Left ventricle myocardium inferior (tissue), 1 donor: ENCODE measurements at regions not wholly inside any gene's neighbourhood (a gene's known extent, or its start where the extent isn't known, plus 50 kb on each side); places are given as distances from the start of the nearest gene placed in this dataset.

ENCODE experiments used
- DNase-seq: peaks from one replicate; pipeline ENCODE4 v3.0.0-alpha.2; 2020
- H3K27ac ChIP-seq: fragments of 200-600 bp; replicated peaks from 2 replicates; pipeline ENCODE4 v1.8.0; 2021
- H3K27me3 ChIP-seq: fragments of 200-600 bp; 2 replicates; pipeline ENCODE4 v1.8.0; 2021; ENCODE audit warnings: low read depth
- H3K36me3 ChIP-seq: fragments of 200-600 bp; 2 replicates; pipeline ENCODE4 v1.8.0; 2021
- H3K4me1 ChIP-seq: fragments of 200-600 bp; 2 replicates; pipeline ENCODE4 v1.8.0; 2021
- H3K4me3 ChIP-seq: fragments of 200-600 bp; 2 replicates; pipeline ENCODE4 v1.8.0; 2021; ENCODE audit warnings: mild to moderate bottlenecking, moderate library complexity
- H3K9me3 ChIP-seq: fragments of 200-600 bp; replicated peaks from 2 replicates; pipeline ENCODE4 v1.8.0; 2021
- CTCF ChIP-seq: fragments of 200-600 bp; IDR thresholded peaks from 2 replicates; pipeline ENCODE4 v1.8.0; 2021; ENCODE audit warnings: antibody characterized with exemption, mild to moderate bottlenecking, borderline replicate concordance
- intact Hi-C: fragments of 100-400 bp; cut with micrococcal nuclease; formaldehyde crosslinking; loops from one replicate; pipeline ENCODE4 v1.11.0; 2022
- donor health status: DM: no; HTN: yes; CAD: no; lungs with severe emphysema.

GRCh38 chr16:85428168-85428898, 184.8 kb upstream of the GSE1 start:
- H3K4me3 ChIP-seq, result no peak overlapping the region
- peaks cover 3% of the 10 kb centered on the region for H3K4me1 ChIP-seq
- no peaks in the 10 kb centered on the region for H3K27me3 ChIP-seq
- H3K36me3 ChIP-seq, result no peaks in the 10 kb centered on the region
- no peak overlapping the region for H3K27ac ChIP-seq
- peak; percentile 35 for DNase-seq
- no peaks in the 10 kb centered on the region for H3K9me3 ChIP-seq
- peak; percentile 61 for TF ChIP-seq CTCF
- intact Hi-C loops, result no loop called here

GRCh38 chr16:85428899-85429775, 184.0 kb upstream of the GSE1 start:
- no peak for TF ChIP-seq CTCF
- DNase-seq, result peak; percentile 11
- H3K27ac ChIP-seq, result no peak overlapping the region
- no peaks in the 10 kb centered on the region for H3K9me3 ChIP-seq
- intact Hi-C loops, result no loop called here
- no peak overlapping the region for H3K4me3 ChIP-seq
- no peaks in the 10 kb centered on the region for H3K36me3 ChIP-seq
- H3K4me1 ChIP-seq, result peaks cover 3% of the 10 kb centered on the region
- no peaks in the 10 kb centered on the region for H3K27me3 ChIP-seq

GRCh38 chr16:85429776-85430522, 183.2 kb upstream of the GSE1 start:
- no peak overlapping the region for H3K4me3 ChIP-seq
- no peaks in the 10 kb centered on the region for H3K9me3 ChIP-seq
- intact Hi-C loops, result no loop called here
- H3K27me3 ChIP-seq, result no peaks in the 10 kb centered on the region
- no peaks in the 10 kb centered on the region for H3K36me3 ChIP-seq
- peak; percentile 12 for DNase-seq
- no peak overlapping the region for H3K27ac ChIP-seq
- no peak for TF ChIP-seq CTCF
- peaks cover under 1% of the 10 kb centered on the region for H3K4me1 ChIP-seq

GRCh38 chr16:85430523-85431421, 182.3 kb upstream of the GSE1 start:
- TF ChIP-seq CTCF, result no peak
- no peaks in the 10 kb centered on the region for H3K27me3 ChIP-seq

More at GRCh38 chr16:85430523-85431421, 182.3 kb upstream of the GSE1 start:
- no peak overlapping the region for H3K4me3 ChIP-seq
- intact Hi-C loops, result no loop called here
- H3K9me3 ChIP-seq, result no peaks in the 10 kb centered on the region
- H3K27ac ChIP-seq, result no peak overlapping the region
- H3K4me1 ChIP-seq, result no peaks in the 10 kb centered on the region
- no peaks in the 10 kb centered on the region for H3K36me3 ChIP-seq
- DNase-seq, result no peak
